HepG2 (cell line): ENCODE measurements at regions not wholly inside any gene's neighbourhood (a gene's known extent, or its start where the extent isn't known, plus 50 kb on each side); places are given as distances from the start of the nearest gene placed in this dataset.

Experiments
- EEA1 ChIP-seq: sonication (generic); formaldehyde crosslinking; IDR thresholded peaks from 2 replicates; pipeline ENCODE4 v1.5.1; 2020; ENCODE audit warnings: mild to moderate bottlenecking, missing genetic modification reagents, borderline replicate concordance
- FOXK1 ChIP-seq: sonication (generic); formaldehyde crosslinking; IDR thresholded peaks from 2 replicates; pipeline ENCODE4 v1.4.0; 2020; ENCODE audit warnings: low read depth, missing genetic modification reagents, borderline replicate concordance
- MAFG ChIP-seq: sonication (generic); formaldehyde crosslinking; IDR thresholded peaks from 2 replicates; pipeline ENCODE4 v1.5.1; 2020; ENCODE audit warnings: mild to moderate bottlenecking, missing genetic modification reagents
- MEF2D ChIP-seq: sonication (generic); formaldehyde crosslinking; IDR thresholded peaks from 2 replicates; pipeline ENCODE4 v1.5.1; 2020; ENCODE audit warnings: mild to moderate bottlenecking, missing genetic modification reagents
- NR3C1 ChIP-seq: sonication (generic); formaldehyde crosslinking; IDR thresholded peaks from 2 replicates; pipeline ENCODE4 v1.4.0; 2020; ENCODE audit warnings: missing genetic modification reagents
- PITX1 ChIP-seq: sonication (generic); formaldehyde crosslinking; IDR thresholded peaks from 2 replicates; pipeline ENCODE4 v1.5.1; 2020; ENCODE audit warnings: mild to moderate bottlenecking, missing genetic modification reagents
- REXO4 ChIP-seq: sonication (generic); formaldehyde crosslinking; IDR thresholded peaks from 2 replicates; pipeline ENCODE4 v1.8.0; 2022; ENCODE audit warnings: missing genetic modification reagents, mild to moderate bottlenecking, borderline replicate concordance
- TF ChIP-seq, protein P1 (sequence below): fragments of 450-650 bp; IDR thresholded peaks from 2 replicates; pipeline ENCODE4 v1.6.1; 2017; ENCODE audit warnings: mild to moderate bottlenecking
- TF ChIP-seq, protein P2 (sequence below): sonication (generic); formaldehyde crosslinking; IDR thresholded peaks from 2 replicates; pipeline ENCODE4 v1.4.0; 2020; ENCODE audit warnings: missing genetic modification reagents
- TF ChIP-seq, protein P3 (sequence below): sonication (generic); formaldehyde crosslinking; IDR thresholded peaks from 2 replicates; pipeline ENCODE4 v1.9.0; 2021; ENCODE audit warnings: missing genetic modification reagents, mild to moderate bottlenecking, borderline replicate concordance
- TF ChIP-seq, protein P4 (sequence below): IDR thresholded peaks from 2 replicates; pipeline ENCODE4 v1.6.1; 2012; ENCODE audit warnings: inconsistent platforms
- TF ChIP-seq, protein P5 (sequence below): sonication (generic); formaldehyde crosslinking; IDR thresholded peaks from 2 replicates; pipeline ENCODE4 v1.4.0; 2020; ENCODE audit warnings: missing genetic modification reagents
- TF ChIP-seq, protein P6 (sequence below): sonication (generic); formaldehyde crosslinking; IDR thresholded peaks from 2 replicates; pipeline ENCODE4 v1.4.0; 2020; ENCODE audit warnings: missing genetic modification reagents, borderline replicate concordance
- TF ChIP-seq, protein P7 (sequence below): IDR thresholded peaks from 2 replicates; pipeline ENCODE4 v1.6.1; 2018; ENCODE audit warnings: missing genetic modification reagents

DNA sequence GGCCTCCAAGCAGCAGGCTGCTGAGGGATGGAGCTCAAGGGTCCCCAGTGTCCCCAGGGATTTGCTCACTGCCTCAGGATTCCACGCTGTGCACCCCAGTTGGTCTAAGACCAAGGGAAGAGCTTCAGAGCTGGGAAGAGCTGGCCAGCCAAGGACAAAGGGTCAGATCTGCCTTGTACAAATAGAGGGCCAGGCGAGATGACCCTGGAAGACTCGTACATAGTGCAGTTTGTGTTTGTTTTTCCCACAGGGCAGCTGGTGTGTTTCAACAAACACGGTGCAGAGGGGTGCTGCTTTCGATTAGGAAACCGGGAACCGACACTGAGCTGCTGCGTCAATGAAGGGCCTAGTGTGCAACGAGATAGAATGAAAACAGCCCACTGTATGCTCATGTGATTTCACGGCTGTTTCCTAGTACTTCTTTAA lies 56.1 kb upstream of the TRPM1 start (continued):
- TF ChIP-seq, protein P1, sequence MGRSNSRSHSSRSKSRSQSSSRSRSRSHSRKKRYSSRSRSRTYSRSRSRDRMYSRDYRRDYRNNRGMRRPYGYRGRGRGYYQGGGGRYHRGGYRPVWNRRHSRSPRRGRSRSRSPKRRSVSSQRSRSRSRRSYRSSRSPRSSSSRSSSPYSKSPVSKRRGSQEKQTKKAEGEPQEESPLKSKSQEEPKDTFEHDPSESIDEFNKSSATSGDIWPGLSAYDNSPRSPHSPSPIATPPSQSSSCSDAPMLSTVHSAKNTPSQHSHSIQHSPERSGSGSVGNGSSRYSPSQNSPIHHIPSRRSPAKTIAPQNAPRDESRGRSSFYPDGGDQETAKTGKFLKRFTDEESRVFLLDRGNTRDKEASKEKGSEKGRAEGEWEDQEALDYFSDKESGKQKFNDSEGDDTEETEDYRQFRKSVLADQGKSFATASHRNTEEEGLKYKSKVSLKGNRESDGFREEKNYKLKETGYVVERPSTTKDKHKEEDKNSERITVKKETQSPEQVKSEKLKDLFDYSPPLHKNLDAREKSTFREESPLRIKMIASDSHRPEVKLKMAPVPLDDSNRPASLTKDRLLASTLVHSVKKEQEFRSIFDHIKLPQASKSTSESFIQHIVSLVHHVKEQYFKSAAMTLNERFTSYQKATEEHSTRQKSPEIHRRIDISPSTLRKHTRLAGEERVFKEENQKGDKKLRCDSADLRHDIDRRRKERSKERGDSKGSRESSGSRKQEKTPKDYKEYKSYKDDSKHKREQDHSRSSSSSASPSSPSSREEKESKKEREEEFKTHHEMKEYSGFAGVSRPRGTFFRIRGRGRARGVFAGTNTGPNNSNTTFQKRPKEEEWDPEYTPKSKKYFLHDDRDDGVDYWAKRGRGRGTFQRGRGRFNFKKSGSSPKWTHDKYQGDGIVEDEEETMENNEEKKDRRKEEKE: no peak
- TF ChIP-seq REXO4 (no peak), PITX1 (peak; percentile 85), EEA1 (CRISPR knock-in tag) (no peak), FOXK1 (peak; percentile 85; the same call in 1 of the 2 replicates), MEF2D (CRISPR knock-in tag) (peak; percentile 83), NR3C1 (CRISPR knock-in tag) (no peak), MAFG (CRISPR knock-in tag) (no peak)
- TF ChIP-seq, protein P2, sequence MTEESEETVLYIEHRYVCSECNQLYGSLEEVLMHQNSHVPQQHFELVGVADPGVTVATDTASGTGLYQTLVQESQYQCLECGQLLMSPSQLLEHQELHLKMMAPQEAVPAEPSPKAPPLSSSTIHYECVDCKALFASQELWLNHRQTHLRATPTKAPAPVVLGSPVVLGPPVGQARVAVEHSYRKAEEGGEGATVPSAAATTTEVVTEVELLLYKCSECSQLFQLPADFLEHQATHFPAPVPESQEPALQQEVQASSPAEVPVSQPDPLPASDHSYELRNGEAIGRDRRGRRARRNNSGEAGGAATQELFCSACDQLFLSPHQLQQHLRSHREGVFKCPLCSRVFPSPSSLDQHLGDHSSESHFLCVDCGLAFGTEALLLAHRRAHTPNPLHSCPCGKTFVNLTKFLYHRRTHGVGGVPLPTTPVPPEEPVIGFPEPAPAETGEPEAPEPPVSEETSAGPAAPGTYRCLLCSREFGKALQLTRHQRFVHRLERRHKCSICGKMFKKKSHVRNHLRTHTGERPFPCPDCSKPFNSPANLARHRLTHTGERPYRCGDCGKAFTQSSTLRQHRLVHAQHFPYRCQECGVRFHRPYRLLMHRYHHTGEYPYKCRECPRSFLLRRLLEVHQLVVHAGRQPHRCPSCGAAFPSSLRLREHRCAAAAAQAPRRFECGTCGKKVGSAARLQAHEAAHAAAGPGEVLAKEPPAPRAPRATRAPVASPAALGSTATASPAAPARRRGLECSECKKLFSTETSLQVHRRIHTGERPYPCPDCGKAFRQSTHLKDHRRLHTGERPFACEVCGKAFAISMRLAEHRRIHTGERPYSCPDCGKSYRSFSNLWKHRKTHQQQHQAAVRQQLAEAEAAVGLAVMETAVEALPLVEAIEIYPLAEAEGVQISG (CRISPR knock-in tag): peak; percentile 81
- TF ChIP-seq, protein P3, sequence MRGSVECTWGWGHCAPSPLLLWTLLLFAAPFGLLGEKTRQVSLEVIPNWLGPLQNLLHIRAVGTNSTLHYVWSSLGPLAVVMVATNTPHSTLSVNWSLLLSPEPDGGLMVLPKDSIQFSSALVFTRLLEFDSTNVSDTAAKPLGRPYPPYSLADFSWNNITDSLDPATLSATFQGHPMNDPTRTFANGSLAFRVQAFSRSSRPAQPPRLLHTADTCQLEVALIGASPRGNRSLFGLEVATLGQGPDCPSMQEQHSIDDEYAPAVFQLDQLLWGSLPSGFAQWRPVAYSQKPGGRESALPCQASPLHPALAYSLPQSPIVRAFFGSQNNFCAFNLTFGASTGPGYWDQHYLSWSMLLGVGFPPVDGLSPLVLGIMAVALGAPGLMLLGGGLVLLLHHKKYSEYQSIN (CRISPR knock-in tag): no peak
- TF ChIP-seq, protein P4, sequence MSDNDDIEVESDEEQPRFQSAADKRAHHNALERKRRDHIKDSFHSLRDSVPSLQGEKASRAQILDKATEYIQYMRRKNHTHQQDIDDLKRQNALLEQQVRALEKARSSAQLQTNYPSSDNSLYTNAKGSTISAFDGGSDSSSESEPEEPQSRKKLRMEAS: peak; percentile 86
- TF ChIP-seq, protein P5, sequence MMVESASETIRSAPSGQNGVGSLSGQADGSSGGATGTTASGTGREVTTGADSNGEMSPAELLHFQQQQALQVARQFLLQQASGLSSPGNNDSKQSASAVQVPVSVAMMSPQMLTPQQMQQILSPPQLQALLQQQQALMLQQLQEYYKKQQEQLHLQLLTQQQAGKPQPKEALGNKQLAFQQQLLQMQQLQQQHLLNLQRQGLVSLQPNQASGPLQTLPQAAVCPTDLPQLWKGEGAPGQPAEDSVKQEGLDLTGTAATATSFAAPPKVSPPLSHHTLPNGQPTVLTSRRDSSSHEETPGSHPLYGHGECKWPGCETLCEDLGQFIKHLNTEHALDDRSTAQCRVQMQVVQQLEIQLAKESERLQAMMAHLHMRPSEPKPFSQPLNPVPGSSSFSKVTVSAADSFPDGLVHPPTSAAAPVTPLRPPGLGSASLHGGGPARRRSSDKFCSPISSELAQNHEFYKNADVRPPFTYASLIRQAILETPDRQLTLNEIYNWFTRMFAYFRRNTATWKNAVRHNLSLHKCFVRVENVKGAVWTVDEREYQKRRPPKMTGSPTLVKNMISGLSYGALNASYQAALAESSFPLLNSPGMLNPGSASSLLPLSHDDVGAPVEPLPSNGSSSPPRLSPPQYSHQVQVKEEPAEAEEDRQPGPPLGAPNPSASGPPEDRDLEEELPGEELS (CRISPR knock-in tag): peak; percentile 98
- TF ChIP-seq, protein P6, sequence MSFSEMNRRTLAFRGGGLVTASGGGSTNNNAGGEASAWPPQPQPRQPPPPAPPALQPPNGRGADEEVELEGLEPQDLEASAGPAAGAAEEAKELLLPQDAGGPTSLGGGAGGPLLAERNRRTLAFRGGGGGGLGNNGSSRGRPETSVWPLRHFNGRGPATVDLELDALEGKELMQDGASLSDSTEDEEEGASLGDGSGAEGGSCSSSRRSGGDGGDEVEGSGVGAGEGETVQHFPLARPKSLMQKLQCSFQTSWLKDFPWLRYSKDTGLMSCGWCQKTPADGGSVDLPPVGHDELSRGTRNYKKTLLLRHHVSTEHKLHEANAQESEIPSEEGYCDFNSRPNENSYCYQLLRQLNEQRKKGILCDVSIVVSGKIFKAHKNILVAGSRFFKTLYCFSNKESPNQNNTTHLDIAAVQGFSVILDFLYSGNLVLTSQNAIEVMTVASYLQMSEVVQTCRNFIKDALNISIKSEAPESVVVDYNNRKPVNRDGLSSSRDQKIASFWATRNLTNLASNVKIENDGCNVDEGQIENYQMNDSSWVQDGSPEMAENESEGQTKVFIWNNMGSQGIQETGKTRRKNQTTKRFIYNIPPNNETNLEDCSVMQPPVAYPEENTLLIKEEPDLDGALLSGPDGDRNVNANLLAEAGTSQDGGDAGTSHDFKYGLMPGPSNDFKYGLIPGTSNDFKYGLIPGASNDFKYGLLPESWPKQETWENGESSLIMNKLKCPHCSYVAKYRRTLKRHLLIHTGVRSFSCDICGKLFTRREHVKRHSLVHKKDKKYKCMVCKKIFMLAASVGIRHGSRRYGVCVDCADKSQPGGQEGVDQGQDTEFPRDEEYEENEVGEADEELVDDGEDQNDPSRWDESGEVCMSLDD (CRISPR knock-in tag): peak; percentile 98
- TF ChIP-seq, protein P7, sequence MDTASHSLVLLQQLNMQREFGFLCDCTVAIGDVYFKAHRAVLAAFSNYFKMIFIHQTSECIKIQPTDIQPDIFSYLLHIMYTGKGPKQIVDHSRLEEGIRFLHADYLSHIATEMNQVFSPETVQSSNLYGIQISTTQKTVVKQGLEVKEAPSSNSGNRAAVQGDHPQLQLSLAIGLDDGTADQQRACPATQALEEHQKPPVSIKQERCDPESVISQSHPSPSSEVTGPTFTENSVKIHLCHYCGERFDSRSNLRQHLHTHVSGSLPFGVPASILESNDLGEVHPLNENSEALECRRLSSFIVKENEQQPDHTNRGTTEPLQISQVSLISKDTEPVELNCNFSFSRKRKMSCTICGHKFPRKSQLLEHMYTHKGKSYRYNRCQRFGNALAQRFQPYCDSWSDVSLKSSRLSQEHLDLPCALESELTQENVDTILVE (CRISPR knock-in tag): peak; percentile 77; the same call in 1 of the 2 replicates
